HepG2 (cell line): ENCODE measurements at regions not wholly inside any gene's neighbourhood (a gene's known extent, or its start where the extent isn't known, plus 50 kb on each side); places are given as distances from the start of the nearest gene placed in this dataset.

Experiments
- ARNT2 ChIP-seq: sonication (generic); formaldehyde crosslinking; IDR thresholded peaks from 2 replicates; pipeline ENCODE4 v1.8.0; 2022; ENCODE audit warnings: mild to moderate bottlenecking, low read depth, missing genetic modification reagents, moderate library complexity
- ATF7 ChIP-seq, 2 experiments: fragments of 450-650 bp in 1 of 2; sonication (generic) in 1 of 2; formaldehyde crosslinking in 1 of 2; IDR thresholded peaks; 2 replicates each; pipeline versions ENCODE4 v1.4.0 to v1.6.1; 2016 to 2020; ENCODE audit warnings: antibody characterized with exemption in 1 of 2, mild to moderate bottlenecking in 1 of 2, missing genetic modification reagents in 1 of 2
- FLYWCH1 ChIP-seq: sonication (generic); formaldehyde crosslinking; IDR thresholded peaks from 2 replicates; pipeline ENCODE4 v1.8.1; 2023; ENCODE audit warnings: mild to moderate bottlenecking, missing genetic modification reagents
- GATAD2A ChIP-seq: IDR thresholded peaks from 2 replicates; pipeline ENCODE4 v1.6.1; 2016
- HDAC2 ChIP-seq: sonication (generic); formaldehyde crosslinking; IDR thresholded peaks from 2 replicates; pipeline ENCODE4 v1.4.0; 2020; ENCODE audit warnings: missing genetic modification reagents
- RARG ChIP-seq: sonication (generic); formaldehyde crosslinking; IDR thresholded peaks from 2 replicates; pipeline ENCODE4 v1.4.0; 2020; ENCODE audit warnings: low read depth, mild to moderate bottlenecking, missing genetic modification reagents
- REPIN1 ChIP-seq: sonication (generic); formaldehyde crosslinking; IDR thresholded peaks from 2 replicates; pipeline ENCODE4 v1.8.0; 2022; ENCODE audit warnings: missing genetic modification reagents, low read depth, mild to moderate bottlenecking, borderline replicate concordance
- TBX2 ChIP-seq: sonication (generic); formaldehyde crosslinking; IDR thresholded peaks from 2 replicates; pipeline ENCODE4 v1.5.0; 2020; ENCODE audit warnings: missing genetic modification reagents, mild to moderate bottlenecking, borderline replicate concordance
- ZBTB39 ChIP-seq: sonication (generic); formaldehyde crosslinking; IDR thresholded peaks from 2 replicates; pipeline ENCODE4 v1.5.0; 2020; ENCODE audit warnings: missing genetic modification reagents
- ZFAT ChIP-seq: sonication (generic); formaldehyde crosslinking; conservative IDR thresholded peaks from 2 replicates; pipeline ENCODE4 v1.8.1; 2023; ENCODE audit warnings: missing genetic modification reagents, inconsistent platforms
- ZNF124 ChIP-seq: sonication (generic); formaldehyde crosslinking; IDR thresholded peaks from 2 replicates; pipeline ENCODE4 v1.4.0; 2020; ENCODE audit warnings: missing genetic modification reagents
- ZNF430 ChIP-seq: sonication (generic); formaldehyde crosslinking; IDR thresholded peaks from 2 replicates; pipeline ENCODE4 v1.9.0; 2021; ENCODE audit warnings: mild to moderate bottlenecking, missing genetic modification reagents
- ZNF891 ChIP-seq: sonication (generic); formaldehyde crosslinking; IDR thresholded peaks from 2 replicates; pipeline ENCODE4 v1.5.0; 2020; ENCODE audit warnings: mild to moderate bottlenecking, missing genetic modification reagents
- ZSCAN20 ChIP-seq: sonication (generic); formaldehyde crosslinking; IDR thresholded peaks from 2 replicates; pipeline ENCODE4 v1.4.0; 2020; ENCODE audit warnings: missing genetic modification reagents, mild to moderate bottlenecking, borderline replicate concordance
- ZSCAN31 ChIP-seq: sonication (generic); formaldehyde crosslinking; IDR thresholded peaks from 2 replicates; pipeline ENCODE4 v1.5.0; 2020; ENCODE audit warnings: low read depth, mild to moderate bottlenecking, missing genetic modification reagents
- TF ChIP-seq, protein P1 (sequence below): sonication (generic); formaldehyde crosslinking; IDR thresholded peaks from 2 replicates; pipeline ENCODE4 v1.4.0; 2020; ENCODE audit warnings: missing genetic modification reagents, borderline replicate concordance
- TF ChIP-seq, protein P2 (sequence below): sonication (generic); formaldehyde crosslinking; IDR thresholded peaks from 2 replicates; pipeline ENCODE4 v1.5.0; 2020; ENCODE audit warnings: mild to moderate bottlenecking, missing genetic modification reagents, borderline replicate concordance

GRCh38 chr2:234823196-234823876 lies 128.5 kb upstream of the SH3BP4 start (continued):
- TF ChIP-seq, protein P1, sequence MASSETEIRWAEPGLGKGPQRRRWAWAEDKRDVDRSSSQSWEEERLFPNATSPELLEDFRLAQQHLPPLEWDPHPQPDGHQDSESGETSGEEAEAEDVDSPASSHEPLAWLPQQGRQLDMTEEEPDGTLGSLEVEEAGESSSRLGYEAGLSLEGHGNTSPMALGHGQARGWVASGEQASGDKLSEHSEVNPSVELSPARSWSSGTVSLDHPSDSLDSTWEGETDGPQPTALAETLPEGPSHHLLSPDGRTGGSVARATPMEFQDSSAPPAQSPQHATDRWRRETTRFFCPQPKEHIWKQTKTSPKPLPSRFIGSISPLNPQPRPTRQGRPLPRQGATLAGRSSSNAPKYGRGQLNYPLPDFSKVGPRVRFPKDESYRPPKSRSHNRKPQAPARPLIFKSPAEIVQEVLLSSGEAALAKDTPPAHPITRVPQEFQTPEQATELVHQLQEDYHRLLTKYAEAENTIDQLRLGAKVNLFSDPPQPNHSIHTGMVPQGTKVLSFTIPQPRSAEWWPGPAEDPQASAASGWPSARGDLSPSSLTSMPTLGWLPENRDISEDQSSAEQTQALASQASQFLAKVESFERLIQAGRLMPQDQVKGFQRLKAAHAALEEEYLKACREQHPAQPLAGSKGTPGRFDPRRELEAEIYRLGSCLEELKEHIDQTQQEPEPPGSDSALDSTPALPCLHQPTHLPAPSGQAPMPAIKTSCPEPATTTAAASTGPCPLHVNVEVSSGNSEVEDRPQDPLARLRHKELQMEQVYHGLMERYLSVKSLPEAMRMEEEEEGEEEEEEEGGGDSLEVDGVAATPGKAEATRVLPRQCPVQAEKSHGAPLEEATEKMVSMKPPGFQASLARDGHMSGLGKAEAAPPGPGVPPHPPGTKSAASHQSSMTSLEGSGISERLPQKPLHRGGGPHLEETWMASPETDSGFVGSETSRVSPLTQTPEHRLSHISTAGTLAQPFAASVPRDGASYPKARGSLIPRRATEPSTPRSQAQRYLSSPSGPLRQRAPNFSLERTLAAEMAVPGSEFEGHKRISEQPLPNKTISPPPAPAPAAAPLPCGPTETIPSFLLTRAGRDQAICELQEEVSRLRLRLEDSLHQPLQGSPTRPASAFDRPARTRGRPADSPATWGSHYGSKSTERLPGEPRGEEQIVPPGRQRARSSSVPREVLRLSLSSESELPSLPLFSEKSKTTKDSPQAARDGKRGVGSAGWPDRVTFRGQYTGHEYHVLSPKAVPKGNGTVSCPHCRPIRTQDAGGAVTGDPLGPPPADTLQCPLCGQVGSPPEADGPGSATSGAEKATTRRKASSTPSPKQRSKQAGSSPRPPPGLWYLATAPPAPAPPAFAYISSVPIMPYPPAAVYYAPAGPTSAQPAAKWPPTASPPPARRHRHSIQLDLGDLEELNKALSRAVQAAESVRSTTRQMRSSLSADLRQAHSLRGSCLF, result no peak
- TF ChIP-seq ARNT2 (CRISPR knock-in tag) (no peak), GATAD2A (CRISPR knock-in tag) (no peak), FLYWCH1 (CRISPR knock-in tag) (no peak), ZNF124 (no peak), ZSCAN20 (CRISPR knock-in tag) (no peak), ZFAT (CRISPR knock-in tag) (no peak), RARG (CRISPR knock-in tag) (no peak), ATF7 (IDR thresholded peaks at IDR 0.05) (peak; percentile 12; the same call in 1 of the 2 replicates), ATF7 (CRISPR knock-in tag; IDR thresholded peaks at IDR 0.05) (no peak), TBX2 (no peak), ZNF891 (CRISPR knock-in tag) (no peak), REPIN1 (0 out of 2 replicates have a peak, but pooled peaks have one; percentile 43), HDAC2 (CRISPR knock-in tag) (0 out of 2 replicates have a peak, but pooled peaks have one; percentile 21), ZBTB39 (CRISPR knock-in tag) (no peak), ZSCAN31 (CRISPR knock-in tag) (no peak), ZNF430 (0 out of 2 replicates have a peak, but pooled peaks have one; percentile 39)
- TF ChIP-seq, protein P2, sequence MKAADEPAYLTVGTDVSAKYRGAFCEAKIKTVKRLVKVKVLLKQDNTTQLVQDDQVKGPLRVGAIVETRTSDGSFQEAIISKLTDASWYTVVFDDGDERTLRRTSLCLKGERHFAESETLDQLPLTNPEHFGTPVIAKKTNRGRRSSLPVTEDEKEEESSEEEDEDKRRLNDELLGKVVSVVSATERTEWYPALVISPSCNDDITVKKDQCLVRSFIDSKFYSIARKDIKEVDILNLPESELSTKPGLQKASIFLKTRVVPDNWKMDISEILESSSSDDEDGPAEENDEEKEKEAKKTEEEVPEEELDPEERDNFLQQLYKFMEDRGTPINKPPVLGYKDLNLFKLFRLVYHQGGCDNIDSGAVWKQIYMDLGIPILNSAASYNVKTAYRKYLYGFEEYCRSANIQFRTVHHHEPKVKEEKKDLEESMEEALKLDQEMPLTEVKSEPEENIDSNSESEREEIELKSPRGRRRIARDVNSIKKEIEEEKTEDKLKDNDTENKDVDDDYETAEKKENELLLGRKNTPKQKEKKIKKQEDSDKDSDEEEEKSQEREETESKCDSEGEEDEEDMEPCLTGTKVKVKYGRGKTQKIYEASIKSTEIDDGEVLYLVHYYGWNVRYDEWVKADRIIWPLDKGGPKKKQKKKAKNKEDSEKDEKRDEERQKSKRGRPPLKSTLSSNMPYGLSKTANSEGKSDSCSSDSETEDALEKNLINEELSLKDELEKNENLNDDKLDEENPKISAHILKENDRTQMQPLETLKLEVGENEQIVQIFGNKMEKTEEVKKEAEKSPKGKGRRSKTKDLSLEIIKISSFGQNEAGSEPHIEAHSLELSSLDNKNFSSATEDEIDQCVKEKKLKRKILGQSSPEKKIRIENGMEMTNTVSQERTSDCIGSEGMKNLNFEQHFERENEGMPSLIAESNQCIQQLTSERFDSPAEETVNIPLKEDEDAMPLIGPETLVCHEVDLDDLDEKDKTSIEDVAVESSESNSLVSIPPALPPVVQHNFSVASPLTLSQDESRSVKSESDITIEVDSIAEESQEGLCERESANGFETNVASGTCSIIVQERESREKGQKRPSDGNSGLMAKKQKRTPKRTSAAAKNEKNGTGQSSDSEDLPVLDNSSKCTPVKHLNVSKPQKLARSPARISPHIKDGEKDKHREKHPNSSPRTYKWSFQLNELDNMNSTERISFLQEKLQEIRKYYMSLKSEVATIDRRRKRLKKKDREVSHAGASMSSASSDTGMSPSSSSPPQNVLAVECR (CRISPR knock-in tag), result peak; percentile 28; the same call in 1 of the 2 replicates
